Astrocyte of the hippocampus (primary cell): ENCODE measurements at regions not wholly inside any gene's neighbourhood (a gene's known extent, or its start where the extent isn't known, plus 50 kb on each side); places are given as distances from the start of the nearest gene placed in this dataset.
"Not testable (repeated sequence)": the region's sequence is repeated elsewhere in the genome, so short reads cannot be mapped to it uniquely, and the experiment has no call there.

Source experiments
- DNase-seq: peaks from one replicate; pipeline ENCODE4 v3.0.0; 2011; ENCODE audit warnings: low read depth, low spot score

- DNase-seq: no peak
Observed at GRCh38 chr14:31911160-31911559, 165.9 kb upstream of the ARHGAP5 start.

GRCh38 chr14:31913370-31913769 is 163.7 kb upstream of the ARHGAP5 start:
- no peak for DNase-seq

- not testable (repeated sequence) for DNase-seq
Observed at GRCh38 chr14:31918289-31918688, 158.8 kb upstream of the ARHGAP5 start.

- no peak for DNase-seq
Observed at GRCh38 chr14:31920001-31920400, 157.1 kb upstream of the ARHGAP5 start.

GRCh38 chr14:31920989-31921650 is 156.0 kb upstream of the ARHGAP5 start:
- DNase-seq: no peak

- no peak for DNase-seq
Observed at GRCh38 chr14:31921721-31922120, 155.4 kb upstream of the ARHGAP5 start.

- peak; percentile 35 for DNase-seq
Observed at GRCh38 chr14:31926123-31926522, 151.0 kb upstream of the ARHGAP5 start.

GRCh38 chr14:31926652-31927347 is 150.3 kb upstream of the ARHGAP5 start:
- DNase-seq: no peak

- DNase-seq: peak; percentile 77
Observed at GRCh38 chr14:31927348-31927832, 149.7 kb upstream of the ARHGAP5 start.

GRCh38 chr14:31930070-31930469 is 147.0 kb upstream of the ARHGAP5 start:
- DNase-seq: no peak

GRCh38 chr14:31930493-31931240 is 146.4 kb upstream of the ARHGAP5 start:
- DNase-seq: peak; percentile 22

- DNase-seq: no peak
Observed at GRCh38 chr14:31932675-31933074, 144.4 kb upstream of the ARHGAP5 start.

GRCh38 chr14:31933716-31934115 is 143.4 kb upstream of the ARHGAP5 start:
- DNase-seq: no peak

- DNase-seq: peak; percentile 48
Observed at GRCh38 chr14:31934767-31935266, 142.3 kb upstream of the ARHGAP5 start.

GRCh38 chr14:31935391-31935790 is 141.7 kb upstream of the ARHGAP5 start:
- no peak for DNase-seq

- DNase-seq: no peak
Observed at GRCh38 chr14:31936115-31936514, 141.0 kb upstream of the ARHGAP5 start.

GRCh38 chr14:31937730-31938346 is 139.3 kb upstream of the ARHGAP5 start:
- peak; percentile 74 for DNase-seq

GRCh38 chr14:31939934-31940333 is 137.2 kb upstream of the ARHGAP5 start:
- no peak for DNase-seq

GRCh38 chr14:31941487-31941886 is 135.6 kb upstream of the ARHGAP5 start:
- DNase-seq: no peak

GRCh38 chr14:31942166-31942841 is 134.8 kb upstream of the ARHGAP5 start:
- DNase-seq: no peak

GRCh38 chr14:31943217-31943799 is 133.8 kb upstream of the ARHGAP5 start:
- DNase-seq: no peak
